ENCODE measurements at regions not wholly inside any gene's neighbourhood (a gene's known extent, or its start where the extent isn't known, plus 50 kb on each side); places are given as distances from the start of the nearest gene placed in this dataset.

DNA sequence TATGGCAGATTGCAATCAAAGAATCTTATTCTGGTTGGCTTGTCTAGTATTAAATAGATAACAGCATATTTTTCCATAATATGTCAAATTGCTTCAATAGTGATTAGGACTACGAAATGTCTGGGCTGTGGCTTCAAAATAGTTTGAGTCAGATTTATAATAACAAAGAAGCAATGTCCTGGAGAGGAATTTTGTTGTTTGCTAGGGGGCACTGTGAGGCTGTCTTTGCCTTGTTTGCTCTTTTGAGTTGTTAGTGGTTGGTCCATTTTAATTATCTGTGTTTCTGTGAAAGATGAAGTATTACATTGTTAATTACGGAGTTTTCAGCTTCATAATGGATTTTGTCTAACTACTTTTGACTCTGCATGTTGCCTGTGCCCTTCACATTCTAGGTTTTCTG lies 713.6 kb downstream of the TLE4 start:
- Histone ChIP-seq H3F3A (ENCODE audit: insufficient read depth) (no peaks in the 10 kb centered on the region), H3K4me3 (ENCODE audit: insufficient read depth, low read length, poor library complexity, severe bottlenecking) (no peak overlapping the region), H4K20me1 (ENCODE audit: low read depth, low read length) (no peaks in the 10 kb centered on the region), H3K36me3 (ENCODE audit: low read length) (no peaks in the 10 kb centered on the region), H3K4me2 (ENCODE audit: low read depth, low read length, poor library complexity, severe bottlenecking) (no peak overlapping the region), H3K27ac (ENCODE audit: low read depth, low read length) (no peak overlapping the region), H3K9me2 (replicated peaks; ENCODE audit: insufficient read depth, low read length) (no peaks in the 10 kb centered on the region), H3K9ac (ENCODE audit: low read length) (no peak overlapping the region), H3K9me3 (ENCODE audit: insufficient read depth, low read length) (no peaks in the 10 kb centered on the region), H3K79me2 (ENCODE audit: insufficient read depth, low read length) (no peaks in the 10 kb centered on the region), H2AFZ (ENCODE audit: low read depth, low read length, severe bottlenecking) (no peak overlapping the region), H3K27me3 (ENCODE audit: low read length) (no peaks in the 10 kb centered on the region)
- no peak for TF ChIP-seq EZH2phosphoT487 (conservative IDR thresholded peaks at IDR 0.05; ENCODE audit: low read length)
- TF ChIP-seq, protein P1, sequence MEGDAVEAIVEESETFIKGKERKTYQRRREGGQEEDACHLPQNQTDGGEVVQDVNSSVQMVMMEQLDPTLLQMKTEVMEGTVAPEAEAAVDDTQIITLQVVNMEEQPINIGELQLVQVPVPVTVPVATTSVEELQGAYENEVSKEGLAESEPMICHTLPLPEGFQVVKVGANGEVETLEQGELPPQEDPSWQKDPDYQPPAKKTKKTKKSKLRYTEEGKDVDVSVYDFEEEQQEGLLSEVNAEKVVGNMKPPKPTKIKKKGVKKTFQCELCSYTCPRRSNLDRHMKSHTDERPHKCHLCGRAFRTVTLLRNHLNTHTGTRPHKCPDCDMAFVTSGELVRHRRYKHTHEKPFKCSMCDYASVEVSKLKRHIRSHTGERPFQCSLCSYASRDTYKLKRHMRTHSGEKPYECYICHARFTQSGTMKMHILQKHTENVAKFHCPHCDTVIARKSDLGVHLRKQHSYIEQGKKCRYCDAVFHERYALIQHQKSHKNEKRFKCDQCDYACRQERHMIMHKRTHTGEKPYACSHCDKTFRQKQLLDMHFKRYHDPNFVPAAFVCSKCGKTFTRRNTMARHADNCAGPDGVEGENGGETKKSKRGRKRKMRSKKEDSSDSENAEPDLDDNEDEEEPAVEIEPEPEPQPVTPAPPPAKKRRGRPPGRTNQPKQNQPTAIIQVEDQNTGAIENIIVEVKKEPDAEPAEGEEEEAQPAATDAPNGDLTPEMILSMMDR (IDR thresholded peaks at IDR 0.05; ENCODE audit: insufficient read depth, low read length, poor library complexity, severe bottlenecking): no peak

GRCh38 chr9:80282766-80283165 lies 711.0 kb downstream of the TLE4 start:
- no peaks in the 10 kb centered on the region for H3K9me2 ChIP-seq (replicated peaks; ENCODE audit: insufficient read depth, low read length)
- H2AFZ ChIP-seq (ENCODE audit: low read depth, low read length, severe bottlenecking): no peak overlapping the region

DNA sequence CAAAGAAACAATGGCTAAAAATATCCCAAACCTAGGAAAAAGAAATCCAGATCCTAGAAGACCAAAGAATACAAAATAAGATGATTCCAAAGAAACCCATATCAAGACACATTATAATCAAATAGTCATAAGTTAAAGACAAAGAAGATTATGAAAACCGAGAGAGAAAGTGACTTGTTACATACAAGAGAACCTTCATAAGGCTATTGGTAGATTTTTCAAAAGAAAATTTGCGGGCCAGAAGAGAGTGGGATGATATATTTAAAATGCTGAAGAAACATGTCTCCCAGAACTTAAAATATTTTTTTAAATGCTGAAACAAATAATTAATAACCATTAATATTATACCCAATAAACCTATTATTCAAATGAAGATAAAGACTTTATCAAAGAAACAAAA lies 687.3 kb downstream of the TLE4 start:
- Histone ChIP-seq H3K9me3 (ENCODE audit: insufficient read depth, low read length) (no peaks in the 10 kb centered on the region), H3K36me3 (ENCODE audit: low read length) (no peaks in the 10 kb centered on the region), H3K4me2 (ENCODE audit: low read depth, low read length, poor library complexity, severe bottlenecking) (no peak overlapping the region), H3K9me2 (replicated peaks; ENCODE audit: insufficient read depth, low read length) (no peaks in the 10 kb centered on the region), H3K4me3 (ENCODE audit: insufficient read depth, low read length, poor library complexity, severe bottlenecking) (no peak overlapping the region), H3K27me3 (ENCODE audit: low read length) (no peaks in the 10 kb centered on the region), H3K27ac (ENCODE audit: low read depth, low read length) (no peak overlapping the region), H3K79me2 (ENCODE audit: insufficient read depth, low read length) (no peaks in the 10 kb centered on the region), H2AFZ (ENCODE audit: low read depth, low read length, severe bottlenecking) (no peak overlapping the region), H4K20me1 (ENCODE audit: low read depth, low read length) (no peaks in the 10 kb centered on the region), H3F3A (ENCODE audit: insufficient read depth) (no peaks in the 10 kb centered on the region), H3K9ac (ENCODE audit: low read length) (no peak overlapping the region)
- no peak for TF ChIP-seq EZH2phosphoT487 (conservative IDR thresholded peaks at IDR 0.05; ENCODE audit: low read length)

More at GRCh38 chr9:80282766-80283165, 711.0 kb downstream of the TLE4 start:
- no peaks in the 10 kb centered on the region for H3K9me3 ChIP-seq (ENCODE audit: insufficient read depth, low read length)
- H3K4me3 ChIP-seq (ENCODE audit: insufficient read depth, low read length, poor library complexity, severe bottlenecking): no peak overlapping the region
- no peak overlapping the region for H3K4me2 ChIP-seq (ENCODE audit: low read depth, low read length, poor library complexity, severe bottlenecking)
- no peaks in the 10 kb centered on the region for H3K79me2 ChIP-seq (ENCODE audit: insufficient read depth, low read length)
- H3F3A ChIP-seq (ENCODE audit: insufficient read depth): no peaks in the 10 kb centered on the region
- H3K36me3 ChIP-seq (ENCODE audit: low read length): no peaks in the 10 kb centered on the region
- H4K20me1 ChIP-seq (ENCODE audit: low read depth, low read length): no peaks in the 10 kb centered on the region
- no peak overlapping the region for H3K27ac ChIP-seq (ENCODE audit: low read depth, low read length)
- no peaks in the 10 kb centered on the region for H3K27me3 ChIP-seq (ENCODE audit: low read length)
- TF ChIP-seq, protein P1 (IDR thresholded peaks at IDR 0.05; ENCODE audit: insufficient read depth, low read length, poor library complexity, severe bottlenecking): no peak
- no peak for TF ChIP-seq EZH2phosphoT487 (conservative IDR thresholded peaks at IDR 0.05; ENCODE audit: low read length)
- no peak overlapping the region for H3K9ac ChIP-seq (ENCODE audit: low read length)

DNA sequence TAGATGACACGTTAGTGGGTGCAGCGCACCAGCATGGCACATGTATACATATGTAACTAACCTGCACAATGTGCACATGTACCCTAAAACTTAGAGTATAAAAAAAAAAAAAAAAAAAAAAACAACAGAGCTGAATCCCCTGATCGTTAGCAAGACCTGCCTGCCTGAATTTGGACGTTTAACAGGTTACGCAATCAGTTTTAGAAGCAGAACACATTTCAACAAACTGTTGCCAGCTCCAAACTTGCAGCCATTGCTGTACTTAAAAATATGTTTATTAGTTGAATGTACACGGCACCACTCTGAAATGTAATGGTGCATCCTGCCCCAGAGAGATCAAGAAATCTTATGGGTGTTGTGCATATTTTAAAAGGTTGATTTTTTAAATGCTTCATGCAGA lies 680.0 kb downstream of the TLE4 start:
- H3K36me3 ChIP-seq (ENCODE audit: low read length): no peaks in the 10 kb centered on the region
- no peak overlapping the region for H3K9ac ChIP-seq (ENCODE audit: low read length)
- no peaks in the 10 kb centered on the region for H3K9me2 ChIP-seq (replicated peaks; ENCODE audit: insufficient read depth, low read length)
- no peaks in the 10 kb centered on the region for H3K9me3 ChIP-seq (ENCODE audit: insufficient read depth, low read length)
- H4K20me1 ChIP-seq (ENCODE audit: low read depth, low read length): no peaks in the 10 kb centered on the region
- no peak overlapping the region for H3K27ac ChIP-seq (ENCODE audit: low read depth, low read length)
- H3K4me3 ChIP-seq (ENCODE audit: insufficient read depth, low read length, poor library complexity, severe bottlenecking): no peak overlapping the region
- no peaks in the 10 kb centered on the region for H3K27me3 ChIP-seq (ENCODE audit: low read length)
- H3F3A ChIP-seq (ENCODE audit: insufficient read depth): no peaks in the 10 kb centered on the region
- H3K79me2 ChIP-seq (ENCODE audit: insufficient read depth, low read length): no peaks in the 10 kb centered on the region
- no peak overlapping the region for H2AFZ ChIP-seq (ENCODE audit: low read depth, low read length, severe bottlenecking)
- TF ChIP-seq, protein P1 (IDR thresholded peaks at IDR 0.05; ENCODE audit: insufficient read depth, low read length, poor library complexity, severe bottlenecking): no peak
- no peak for TF ChIP-seq EZH2phosphoT487 (conservative IDR thresholded peaks at IDR 0.05; ENCODE audit: low read length)
- no peak overlapping the region for H3K4me2 ChIP-seq (ENCODE audit: low read depth, low read length, poor library complexity, severe bottlenecking)
